ENCODE measurements at regions not wholly inside any gene's neighbourhood (a gene's known extent, or its start where the extent isn't known, plus 50 kb on each side); places are given as distances from the start of the nearest gene placed in this dataset.

GRCh38 chrX:104445591-104445990 lies 120.4 kb upstream of the IL1RAPL2 start:
- CTCF ChIA-PET (ENCODE audit: partially characterized antibody), result no interaction called here
- Histone ChIP-seq H3K9me3 (ENCODE audit: insufficient read depth in 2 of 2, low read depth in 1 of 2, low read length in 1 of 2) (no peaks in the 10 kb centered on the region), H4K8ac (ENCODE audit: extremely low read depth, insufficient read depth, low read length) (no peak overlapping the region), H3K23me2 (ENCODE audit: low read depth, low read length) (no peaks in the 10 kb centered on the region), H3K4me3 (ENCODE audit: extremely low read depth in 1 of 4, insufficient read depth in 2 of 4, low read depth in 3 of 4, low read length in 4 of 4) (no peak overlapping the region), H2BK120ac (replicated peaks; ENCODE audit: low read depth, low read length) (no peak overlapping the region), H3K4me2 (ENCODE audit: insufficient read depth in 1 of 2, low read depth in 2 of 2, low read length in 2 of 2) (no peak overlapping the region), H3K27me3 (replicated peaks in 1 of 4; ENCODE audit: control insufficient read depth in 3 of 4, extremely low read depth in 1 of 4, insufficient read depth in 3 of 4, low read length in 3 of 4) (no peaks in the 10 kb centered on the region), H3K14ac (ENCODE audit: insufficient read length) (no peak overlapping the region), H2BK5ac (ENCODE audit: low read depth, low read length) (no peak overlapping the region), H3K27ac (ENCODE audit: low read depth, low read length) (no peak overlapping the region), H2AK5ac (ENCODE audit: low read depth, low read length) (no peak overlapping the region), H2BK20ac (ENCODE audit: low read length) (no peak overlapping the region), H3K79me1 (ENCODE audit: low read depth, low read length) (no peaks in the 10 kb centered on the region), H2AFZ (ENCODE audit: low read length) (no peak overlapping the region), H4K5ac (ENCODE audit: insufficient read length, low read depth, low read length) (no peak overlapping the region), H3K4me1 (replicated peaks in 1 of 4; ENCODE audit: control insufficient read depth in 3 of 4, insufficient read depth in 4 of 4, low read length in 3 of 4) (no peaks in the 10 kb centered on the region), H3K9ac (replicated peaks in 1 of 4; ENCODE audit: extremely low read depth in 1 of 4, low read depth in 3 of 4, low read length in 3 of 4) (no peak overlapping the region), H4K91ac (replicated peaks; ENCODE audit: insufficient read length, low read length) (no peak overlapping the region), H3K4ac (replicated peaks; ENCODE audit: insufficient read length, low read depth, low read length) (no peak overlapping the region), H4K20me1 (replicated peaks in 1 of 2; ENCODE audit: control insufficient read depth in 1 of 2, insufficient read depth in 2 of 2, low read length in 2 of 2) (no peaks in the 10 kb centered on the region), H3K79me2 (ENCODE audit: control insufficient read depth in 1 of 2, insufficient read depth in 2 of 2, low read length in 2 of 2) (no peaks in the 10 kb centered on the region), H3K56ac (replicated peaks; ENCODE audit: insufficient read length, low read depth, low read length) (no peak overlapping the region), H3K18ac (ENCODE audit: extremely low read depth, low read length) (no peak overlapping the region), H2BK15ac (ENCODE audit: low read length) (no peak overlapping the region), H2BK12ac (ENCODE audit: low read depth, low read length) (no peak overlapping the region), H3K23ac (ENCODE audit: insufficient read length) (no peak overlapping the region), H3K36me3 (ENCODE audit: control insufficient read depth in 2 of 4, insufficient read depth in 4 of 4, low read length in 3 of 4) (no peaks in the 10 kb centered on the region)
- 100% methylated on average over 1 of the region's 2 CpGs; no CpG with 5 or more reads in 1 of the 2 experiments for WGBS, 2 experiments (ENCODE audit: extremely low coverage in 1 of 2, insufficient coverage in 1 of 2, insufficient read length in 1 of 2, insufficient replicate concordance in 2 of 2, low coverage in 1 of 2, low lambda C conversion rate in 2 of 2, missing lambda C conversion rate in 1 of 2)
- POLR2A ChIA-PET (ENCODE audit: partially characterized antibody), result no interaction called here
- no peak for FAIRE-seq
- no peak for DNase-seq (ENCODE audit: low read depth in 1 of 2, low spot score in 2 of 2)
- TF ChIP-seq TBP (IDR thresholded peaks at IDR 0.05; ENCODE audit: low read depth, low read length) (no peak), MAX (IDR thresholded peaks at IDR 0.05) (no peak), SRF (IDR thresholded peaks at IDR 0.05; ENCODE audit: low read depth, low read length) (no peak), HDAC6 (IDR thresholded peaks at IDR 0.05; ENCODE audit: low read depth, low read length) (no peak), CTCF (IDR thresholded peaks at IDR 0.05; ENCODE audit: control extremely low read depth in 1 of 3, insufficient read depth in 1 of 3, low read depth in 1 of 3, low read length in 3 of 3) (no peak), PHF8 (conservative IDR thresholded peaks at IDR 0.05; ENCODE audit: low read depth, low read length) (no peak), RNF2 (IDR thresholded peaks at IDR 0.05; ENCODE audit: borderline replicate concordance, low read depth, low read length, missing control alignments, poor library complexity, severe bottlenecking) (no peak), CBX8 (IDR thresholded peaks at IDR 0.05; ENCODE audit: borderline replicate concordance, low read depth, low read length) (no peak), RXRA (IDR thresholded peaks at IDR 0.05; ENCODE audit: insufficient read depth, low read depth, low read length) (no peak), YY1 (IDR thresholded peaks at IDR 0.05; ENCODE audit: low read depth, low read length) (no peak), SP2 (IDR thresholded peaks at IDR 0.05; ENCODE audit: low read length) (no peak), ZNF274 (IDR thresholded peaks at IDR 0.05; ENCODE audit: borderline replicate concordance, extremely low read depth, low read length) (no peak)

Data from H1 (cell line).